Suprapubic skin (tissue), 4 donors: ENCODE measurements at regions not wholly inside any gene's neighbourhood (a gene's known extent, or its start where the extent isn't known, plus 50 kb on each side); places are given as distances from the start of the nearest gene placed in this dataset.
"Not testable (repeated sequence)": the region's sequence is repeated elsewhere in the genome, so short reads cannot be mapped to it uniquely, and the experiment has no call there.

Experiments
- DNase-seq, 2 donors: peaks; one replicate each; pipeline ENCODE4 v3.0.0-alpha.2; 2019; ENCODE audit warnings: low spot score in 2 of 2
- H3K27ac ChIP-seq: fragments of 200-600 bp; sonication (generic); one replicate; pipeline ENCODE4 v1.5.1; 2019
- H3K27me3 ChIP-seq: fragments of 200-600 bp; sonication (generic); one replicate; pipeline ENCODE4 v1.5.1; 2019
- H3K36me3 ChIP-seq: fragments of 200-600 bp; sonication (generic); one replicate; pipeline ENCODE4 v1.5.1; 2019
- H3K4me1 ChIP-seq: fragments of 200-600 bp; sonication (generic); one replicate; pipeline ENCODE4 v1.5.1; 2019
- H3K4me3 ChIP-seq: fragments of 200-600 bp; sonication (generic); one replicate; pipeline ENCODE4 v1.5.1; 2019; ENCODE audit warnings: mild to moderate bottlenecking
- H3K9me3 ChIP-seq: fragments of 200-600 bp; sonication (generic); one replicate; pipeline ENCODE4 v1.5.1; 2019
- EP300 ChIP-seq: sonication (generic); formaldehyde crosslinking; IDR thresholded peaks from one replicate; pipeline ENCODE4 v1.6.1; 2017; ENCODE audit warnings: antibody characterized with exemption
- POLR2A ChIP-seq, 2 donors: fragments of 450-650 bp; IDR thresholded peaks; one replicate each; pipeline ENCODE4 v1.6.1; 2017; ENCODE audit warnings: antibody characterized with exemption in 2 of 2, mild to moderate bottlenecking in 2 of 2, moderate library complexity in 2 of 2
- POLR2AphosphoS5 ChIP-seq, 3 donors: sonication (generic); formaldehyde crosslinking; IDR thresholded peaks; one replicate each; pipeline ENCODE4 v1.6.1; 2017; ENCODE audit warnings: antibody characterized with exemption in 3 of 3
- WGBS: methylation state at CpG from one replicate; pipeline ENCODE4 v1.1.5; 2018; 5-methylcytosine and 5-hydroxymethylcytosine counted together
- TF ChIP-seq, protein P1 (sequence below), 2 donors: fragments of 200-600 bp in 1 of 2; fragments of 450-650 bp in 1 of 2; sonication (generic) in 1 of 2; IDR thresholded peaks; one replicate each; pipeline ENCODE4 v1.5.1; 2016 to 2019; ENCODE audit warnings: antibody characterized with exemption in 2 of 2, mild to moderate bottlenecking in 1 of 2, moderate library complexity in 1 of 2

DNA sequence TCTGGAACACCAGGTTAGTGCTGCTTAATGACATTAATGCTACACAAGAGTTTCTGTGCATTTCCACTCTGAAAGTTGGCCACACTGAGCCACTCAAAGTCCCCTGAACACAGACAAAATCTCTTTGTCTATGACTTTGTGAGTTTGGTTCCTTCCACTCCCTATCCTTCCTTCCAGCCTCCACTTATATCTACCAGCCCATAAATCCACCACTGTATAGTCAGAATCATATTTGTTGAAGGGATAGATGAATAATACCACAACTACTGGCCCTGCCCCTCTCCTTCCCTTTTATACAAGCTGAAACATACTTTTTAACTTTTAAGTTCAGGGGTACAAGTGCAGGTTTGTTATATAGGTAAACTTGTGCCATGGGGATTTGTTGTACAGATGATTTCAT, 127.5 kb downstream of the ABHD5 start:
- no peaks in the 10 kb centered on the region for H3K27me3 ChIP-seq
- no peak overlapping the region for H3K27ac ChIP-seq
- TF ChIP-seq POLR2AphosphoS5 (IDR thresholded peaks at IDR 0.05) (no peak), POLR2A (IDR thresholded peaks at IDR 0.05) (no peak), EP300 (no peak)
- TF ChIP-seq, protein P1, sequence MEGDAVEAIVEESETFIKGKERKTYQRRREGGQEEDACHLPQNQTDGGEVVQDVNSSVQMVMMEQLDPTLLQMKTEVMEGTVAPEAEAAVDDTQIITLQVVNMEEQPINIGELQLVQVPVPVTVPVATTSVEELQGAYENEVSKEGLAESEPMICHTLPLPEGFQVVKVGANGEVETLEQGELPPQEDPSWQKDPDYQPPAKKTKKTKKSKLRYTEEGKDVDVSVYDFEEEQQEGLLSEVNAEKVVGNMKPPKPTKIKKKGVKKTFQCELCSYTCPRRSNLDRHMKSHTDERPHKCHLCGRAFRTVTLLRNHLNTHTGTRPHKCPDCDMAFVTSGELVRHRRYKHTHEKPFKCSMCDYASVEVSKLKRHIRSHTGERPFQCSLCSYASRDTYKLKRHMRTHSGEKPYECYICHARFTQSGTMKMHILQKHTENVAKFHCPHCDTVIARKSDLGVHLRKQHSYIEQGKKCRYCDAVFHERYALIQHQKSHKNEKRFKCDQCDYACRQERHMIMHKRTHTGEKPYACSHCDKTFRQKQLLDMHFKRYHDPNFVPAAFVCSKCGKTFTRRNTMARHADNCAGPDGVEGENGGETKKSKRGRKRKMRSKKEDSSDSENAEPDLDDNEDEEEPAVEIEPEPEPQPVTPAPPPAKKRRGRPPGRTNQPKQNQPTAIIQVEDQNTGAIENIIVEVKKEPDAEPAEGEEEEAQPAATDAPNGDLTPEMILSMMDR (IDR thresholded peaks at IDR 0.05) = no peak
- no peaks in the 10 kb centered on the region for H3K9me3 ChIP-seq
- H3K4me1 ChIP-seq = no peaks in the 10 kb centered on the region
- no peak for DNase-seq
- H3K4me3 ChIP-seq = no peak overlapping the region
- no peaks in the 10 kb centered on the region for H3K36me3 ChIP-seq

- no peak for DNase-seq
- 33% methylated on average over 2 of the region's 2 CpGs for WGBS
- Histone ChIP-seq H3K27ac (no peak overlapping the region), H3K36me3 (no peaks in the 10 kb centered on the region), H3K27me3 (no peaks in the 10 kb centered on the region), H3K4me1 (no peaks in the 10 kb centered on the region), H3K9me3 (peaks cover 12% of the 10 kb centered on the region), H3K4me3 (no peak overlapping the region)
- TF ChIP-seq POLR2A (IDR thresholded peaks at IDR 0.05) (no peak), EP300 (no peak), POLR2AphosphoS5 (IDR thresholded peaks at IDR 0.05) (no peak)
- TF ChIP-seq, protein P1 (IDR thresholded peaks at IDR 0.05) = no peak
Observed at GRCh38 chr3:43838009-43838758, 147.4 kb downstream of the ABHD5 start.

DNA sequence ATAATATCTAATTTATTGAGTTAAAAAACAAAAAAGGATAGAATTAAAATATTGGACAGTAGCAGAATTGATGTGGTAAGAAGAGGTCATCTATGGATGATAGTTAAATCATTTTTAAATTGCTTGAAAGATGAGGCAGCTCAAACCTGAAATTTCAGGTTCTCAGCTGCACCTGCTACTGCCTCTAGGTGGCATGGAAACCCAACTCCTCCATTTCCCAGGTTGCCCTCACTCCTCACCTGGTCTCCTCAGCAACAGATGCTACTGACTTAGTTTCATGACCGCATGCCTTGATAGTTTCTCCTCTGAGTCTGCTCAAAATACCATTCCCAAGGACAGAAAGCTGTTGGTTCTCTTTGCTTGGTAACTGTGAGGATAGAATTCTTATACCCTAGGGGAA, 148.1 kb downstream of the ABHD5 start:
- Histone ChIP-seq H3K27ac (no peak overlapping the region), H3K9me3 (peaks cover 12% of the 10 kb centered on the region), H3K27me3 (no peaks in the 10 kb centered on the region), H3K4me3 (no peak overlapping the region), H3K4me1 (no peaks in the 10 kb centered on the region), H3K36me3 (no peaks in the 10 kb centered on the region)
- WGBS = 93% methylated on average over 1 of the region's 1 CpG
- no peak for DNase-seq
- TF ChIP-seq, protein P1 (IDR thresholded peaks at IDR 0.05) = no peak
- TF ChIP-seq EP300 (no peak), POLR2AphosphoS5 (IDR thresholded peaks at IDR 0.05) (no peak), POLR2A (IDR thresholded peaks at IDR 0.05) (no peak)

- no peak for TF ChIP-seq POLR2AphosphoS5 (IDR thresholded peaks at IDR 0.05)
- no peak for TF ChIP-seq POLR2A (IDR thresholded peaks at IDR 0.05)
- no peak for TF ChIP-seq EP300
- TF ChIP-seq, protein P1 (IDR thresholded peaks at IDR 0.05) = no peak
- H3K4me3 ChIP-seq = no peak overlapping the region
- 91% methylated on average over 4 of the region's 4 CpGs for WGBS
- DNase-seq = no peak
- peaks cover 7% of the 10 kb centered on the region for H3K9me3 ChIP-seq
- no peaks in the 10 kb centered on the region for H3K4me1 ChIP-seq
- no peaks in the 10 kb centered on the region for H3K27me3 ChIP-seq
- H3K27ac ChIP-seq = no peak overlapping the region
- H3K36me3 ChIP-seq = no peaks in the 10 kb centered on the region
Observed at GRCh38 chr3:43843386-43843785, 152.6 kb downstream of the ABHD5 start.

DNA sequence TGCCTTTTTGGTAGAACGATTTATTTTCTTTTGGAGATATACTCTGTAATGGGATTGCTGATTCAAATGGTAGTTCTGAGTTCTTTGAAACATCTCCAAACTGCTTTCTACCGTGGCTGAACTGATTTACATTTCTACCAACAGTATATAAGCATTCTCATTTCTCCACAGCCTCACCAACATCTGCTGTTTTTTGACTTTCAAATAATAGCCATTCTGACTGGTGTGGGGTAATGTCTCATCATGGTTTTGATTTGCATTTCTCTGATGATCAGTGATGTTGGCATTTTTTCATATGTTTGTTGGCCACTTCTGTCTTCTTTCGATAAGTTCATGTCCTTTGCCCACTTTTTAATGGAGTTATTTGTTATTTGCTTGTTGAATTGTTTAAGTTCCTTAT, 154.0 kb downstream of the ABHD5 start:
- TF ChIP-seq, protein P1 (IDR thresholded peaks at IDR 0.05) = no peak
- TF ChIP-seq EP300 = no peak
- no peak for TF ChIP-seq POLR2A (IDR thresholded peaks at IDR 0.05)
- no peak for TF ChIP-seq POLR2AphosphoS5 (IDR thresholded peaks at IDR 0.05)
- Histone ChIP-seq H3K36me3 (no peaks in the 10 kb centered on the region), H3K4me3 (no peak overlapping the region), H3K27me3 (no peaks in the 10 kb centered on the region), H3K4me1 (no peaks in the 10 kb centered on the region), H3K27ac (no peak overlapping the region), H3K9me3 (peaks cover 14% of the 10 kb centered on the region)
- 69% methylated on average over 3 of the region's 3 CpGs for WGBS
- DNase-seq = no peak

DNA sequence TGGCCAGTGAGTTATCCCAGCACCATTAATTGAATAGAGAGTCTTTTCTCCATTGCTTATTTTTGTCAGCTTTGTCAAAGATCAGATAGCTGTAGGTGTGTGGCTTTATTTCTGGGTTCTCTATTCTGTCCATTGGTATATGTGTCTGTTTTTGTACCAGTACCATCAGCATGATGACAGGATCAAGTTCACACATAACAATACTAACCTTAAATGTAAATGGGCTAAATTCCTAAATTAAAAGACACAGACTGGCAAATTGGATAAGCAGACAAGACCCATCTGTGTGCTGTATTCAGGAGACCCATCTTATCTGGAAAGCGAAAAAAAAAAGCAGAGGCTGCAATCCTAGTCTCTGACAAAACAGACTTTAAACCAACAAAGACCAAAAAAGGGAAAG, 154.8 kb downstream of the ABHD5 start:
- H3K36me3 ChIP-seq = not testable (repeated sequence)
- WGBS = 72% methylated on average over 1 of the region's 1 CpG

More for the DNA sequence above, 154.8 kb downstream of the ABHD5 start:
- not testable (repeated sequence) for H3K27ac ChIP-seq, H3K4me3 ChIP-seq, H3K27me3 ChIP-seq, DNase-seq, H3K4me1 ChIP-seq
- H3K9me3 ChIP-seq = peaks cover 14% of the 10 kb centered on the region
